Nephron (organoid): ENCODE measurements at regions not wholly inside any gene's neighbourhood (a gene's known extent, or its start where the extent isn't known, plus 50 kb on each side); places are given as distances from the start of the nearest gene placed in this dataset.

ENCODE experiments used
- H3K27ac Mint-ChIP-seq, 3 experiments: 2 replicates each; pipeline ENCODE4 v1.8.0; 2020; ENCODE audit warnings: mixed read lengths in 3 of 3, mild to moderate bottlenecking in 2 of 3, moderate library complexity in 1 of 3
- H3K27me3 Mint-ChIP-seq: 2 replicates; pipeline ENCODE4 v1.8.0; 2021; ENCODE audit warnings: low read depth, mild to moderate bottlenecking, moderate library complexity, mixed read lengths
- H3K36me3 Mint-ChIP-seq: 2 replicates; pipeline ENCODE4 v1.8.0; 2020; ENCODE audit warnings: low read depth, mixed read lengths
- H3K4me1 Mint-ChIP-seq: 2 replicates; pipeline ENCODE4 v1.8.0; 2020; ENCODE audit warnings: mixed read lengths
- H3K4me3 Mint-ChIP-seq, 3 experiments: 2 replicates each; pipeline ENCODE4 v1.8.0; 2020; ENCODE audit warnings: mild to moderate bottlenecking in 3 of 3, mixed read lengths in 3 of 3, moderate library complexity in 2 of 3
- H3K9me3 Mint-ChIP-seq: 2 replicates; pipeline ENCODE4 v1.8.0; 2020; ENCODE audit warnings: mixed read lengths
- TF ChIP-seq, protein P1 (sequence below), 3 experiments: fragments of 200-600 bp; sonication (generic); IDR thresholded peaks; one replicate each; pipeline ENCODE4 v1.5.0; 2021; ENCODE audit warnings: antibody characterized with exemption in 3 of 3; ENCODE audit not compliant: unreplicated experiment in 3 of 3

- Mint-ChIP-seq H3K4me1 (no peaks in the 10 kb centered on the region), H3K4me3 (no peak overlapping the region), H3K27ac (no peak overlapping the region), H3K9me3 (peaks cover 34% of the 10 kb centered on the region), H3K36me3 (peaks cover 35% of the 10 kb centered on the region), H3K27me3 (no peaks in the 10 kb centered on the region)
- TF ChIP-seq, protein P1, sequence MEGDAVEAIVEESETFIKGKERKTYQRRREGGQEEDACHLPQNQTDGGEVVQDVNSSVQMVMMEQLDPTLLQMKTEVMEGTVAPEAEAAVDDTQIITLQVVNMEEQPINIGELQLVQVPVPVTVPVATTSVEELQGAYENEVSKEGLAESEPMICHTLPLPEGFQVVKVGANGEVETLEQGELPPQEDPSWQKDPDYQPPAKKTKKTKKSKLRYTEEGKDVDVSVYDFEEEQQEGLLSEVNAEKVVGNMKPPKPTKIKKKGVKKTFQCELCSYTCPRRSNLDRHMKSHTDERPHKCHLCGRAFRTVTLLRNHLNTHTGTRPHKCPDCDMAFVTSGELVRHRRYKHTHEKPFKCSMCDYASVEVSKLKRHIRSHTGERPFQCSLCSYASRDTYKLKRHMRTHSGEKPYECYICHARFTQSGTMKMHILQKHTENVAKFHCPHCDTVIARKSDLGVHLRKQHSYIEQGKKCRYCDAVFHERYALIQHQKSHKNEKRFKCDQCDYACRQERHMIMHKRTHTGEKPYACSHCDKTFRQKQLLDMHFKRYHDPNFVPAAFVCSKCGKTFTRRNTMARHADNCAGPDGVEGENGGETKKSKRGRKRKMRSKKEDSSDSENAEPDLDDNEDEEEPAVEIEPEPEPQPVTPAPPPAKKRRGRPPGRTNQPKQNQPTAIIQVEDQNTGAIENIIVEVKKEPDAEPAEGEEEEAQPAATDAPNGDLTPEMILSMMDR (IDR thresholded peaks at IDR 0.05; ENCODE audit: unreplicated experiment in 3 of 3) = no peak
These were observed 73.3 kb downstream of the RFC3 start for GRCh38 chr13:33891196-33891742.

DNA sequence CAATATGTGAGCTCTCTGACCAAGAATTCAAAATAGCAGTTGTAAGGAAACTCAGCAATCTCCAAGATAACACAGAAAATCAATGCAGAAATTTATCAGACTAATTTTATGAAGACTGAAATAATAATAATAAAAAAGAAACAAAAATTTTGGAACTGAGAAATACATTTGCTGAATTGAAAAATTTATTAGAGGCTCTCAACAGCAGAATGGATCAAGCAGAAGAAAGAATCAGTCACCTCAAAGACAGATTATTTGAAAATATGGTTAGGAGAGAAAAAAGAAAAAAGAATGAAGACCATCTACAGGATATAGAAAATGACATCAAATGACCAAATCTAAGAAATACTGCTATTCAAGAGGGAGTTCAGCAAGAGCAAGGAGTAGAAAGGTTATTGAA lies 75.6 kb downstream of the RFC3 start:
- TF ChIP-seq, protein P1 (IDR thresholded peaks at IDR 0.05; ENCODE audit: unreplicated experiment in 3 of 3) = no peak
- no peak overlapping the region for H3K27ac Mint-ChIP-seq
- H3K27me3 Mint-ChIP-seq = no peaks in the 10 kb centered on the region
- H3K4me1 Mint-ChIP-seq = no peaks in the 10 kb centered on the region
- H3K9me3 Mint-ChIP-seq = peaks cover 51% of the 10 kb centered on the region
- H3K36me3 Mint-ChIP-seq = peaks cover 42% of the 10 kb centered on the region
- H3K4me3 Mint-ChIP-seq = no peak overlapping the region

GRCh38 chr13:33904431-33904830 lies 86.5 kb downstream of the RFC3 start:
- no peaks in the 10 kb centered on the region for H3K36me3 Mint-ChIP-seq
- H3K27ac Mint-ChIP-seq = no peak overlapping the region
- no peaks in the 10 kb centered on the region for H3K4me1 Mint-ChIP-seq
- TF ChIP-seq, protein P1 (IDR thresholded peaks at IDR 0.05; ENCODE audit: unreplicated experiment in 3 of 3) = no peak
- H3K27me3 Mint-ChIP-seq = no peaks in the 10 kb centered on the region
- no peak overlapping the region for H3K4me3 Mint-ChIP-seq
- peaks cover 15% of the 10 kb centered on the region for H3K9me3 Mint-ChIP-seq

DNA sequence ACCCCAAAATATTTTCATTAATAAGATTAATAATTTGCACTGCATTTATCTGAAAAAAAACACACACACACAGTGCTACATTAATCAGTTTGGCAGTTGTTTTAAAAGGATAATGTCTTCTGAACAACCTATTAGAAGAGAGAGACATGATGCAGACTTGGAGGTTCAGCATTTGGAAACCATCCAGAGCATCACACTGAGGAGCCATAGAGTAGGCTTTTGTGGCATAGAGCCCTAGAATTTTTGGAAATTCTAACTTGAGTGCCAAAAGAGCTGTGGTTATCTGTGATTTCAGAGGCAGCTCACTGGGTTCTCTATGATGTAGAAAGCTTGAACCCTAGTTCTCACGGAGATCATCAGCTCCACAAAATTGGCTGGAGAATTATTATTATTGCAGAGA lies 90.2 kb downstream of the RFC3 start:
- no peak overlapping the region for H3K4me3 Mint-ChIP-seq
- no peak overlapping the region for H3K27ac Mint-ChIP-seq
- TF ChIP-seq, protein P1 (IDR thresholded peaks at IDR 0.05; ENCODE audit: unreplicated experiment in 3 of 3) = no peak
- H3K36me3 Mint-ChIP-seq = peaks cover 3% of the 10 kb centered on the region
- no peaks in the 10 kb centered on the region for H3K9me3 Mint-ChIP-seq
- no peaks in the 10 kb centered on the region for H3K27me3 Mint-ChIP-seq
- no peaks in the 10 kb centered on the region for H3K4me1 Mint-ChIP-seq

GRCh38 chr13:33910255-33910654 lies 92.3 kb downstream of the RFC3 start:
- peaks cover 3% of the 10 kb centered on the region for H3K36me3 Mint-ChIP-seq
- no peaks in the 10 kb centered on the region for H3K9me3 Mint-ChIP-seq
- TF ChIP-seq, protein P1 (IDR thresholded peaks at IDR 0.05; ENCODE audit: unreplicated experiment in 3 of 3) = no peak
- no peaks in the 10 kb centered on the region for H3K27me3 Mint-ChIP-seq
- no peaks in the 10 kb centered on the region for H3K4me1 Mint-ChIP-seq
- H3K4me3 Mint-ChIP-seq = no peak overlapping the region
- no peak overlapping the region for H3K27ac Mint-ChIP-seq

GRCh38 chr13:33911521-33911920 lies 93.6 kb downstream of the RFC3 start:
- TF ChIP-seq, protein P1 (IDR thresholded peaks at IDR 0.05; ENCODE audit: unreplicated experiment in 3 of 3) = no peak
- Mint-ChIP-seq H3K27me3 (no peaks in the 10 kb centered on the region), H3K27ac (no peak overlapping the region), H3K36me3 (peaks cover 3% of the 10 kb centered on the region), H3K4me1 (no peaks in the 10 kb centered on the region), H3K4me3 (no peak overlapping the region), H3K9me3 (no peaks in the 10 kb centered on the region)
